ENCODE measurements at regions not wholly inside any gene's neighbourhood (a gene's known extent, or its start where the extent isn't known, plus 50 kb on each side); places are given as distances from the start of the nearest gene placed in this dataset.

DNA sequence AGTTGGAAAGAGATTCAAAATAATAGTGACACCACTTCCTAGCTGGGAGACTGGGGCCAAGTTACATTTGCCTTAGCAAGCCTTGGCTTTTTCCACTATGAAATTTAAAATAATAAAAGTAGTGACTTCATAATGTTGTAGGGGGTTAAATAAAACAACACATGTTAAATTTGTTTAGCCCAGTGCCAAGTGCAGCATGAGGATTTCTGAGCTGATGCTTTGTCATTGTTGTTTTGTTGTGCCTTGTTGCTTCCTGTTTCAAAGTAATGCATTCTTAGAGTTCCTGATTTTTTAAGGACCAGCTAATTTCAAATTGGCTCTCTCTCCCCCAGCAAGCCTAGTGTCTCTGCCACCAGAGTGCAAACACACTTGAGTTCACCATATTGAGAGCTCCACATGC, 270.7 kb upstream of the PAPPA start:
- TF ChIP-seq, protein P1, sequence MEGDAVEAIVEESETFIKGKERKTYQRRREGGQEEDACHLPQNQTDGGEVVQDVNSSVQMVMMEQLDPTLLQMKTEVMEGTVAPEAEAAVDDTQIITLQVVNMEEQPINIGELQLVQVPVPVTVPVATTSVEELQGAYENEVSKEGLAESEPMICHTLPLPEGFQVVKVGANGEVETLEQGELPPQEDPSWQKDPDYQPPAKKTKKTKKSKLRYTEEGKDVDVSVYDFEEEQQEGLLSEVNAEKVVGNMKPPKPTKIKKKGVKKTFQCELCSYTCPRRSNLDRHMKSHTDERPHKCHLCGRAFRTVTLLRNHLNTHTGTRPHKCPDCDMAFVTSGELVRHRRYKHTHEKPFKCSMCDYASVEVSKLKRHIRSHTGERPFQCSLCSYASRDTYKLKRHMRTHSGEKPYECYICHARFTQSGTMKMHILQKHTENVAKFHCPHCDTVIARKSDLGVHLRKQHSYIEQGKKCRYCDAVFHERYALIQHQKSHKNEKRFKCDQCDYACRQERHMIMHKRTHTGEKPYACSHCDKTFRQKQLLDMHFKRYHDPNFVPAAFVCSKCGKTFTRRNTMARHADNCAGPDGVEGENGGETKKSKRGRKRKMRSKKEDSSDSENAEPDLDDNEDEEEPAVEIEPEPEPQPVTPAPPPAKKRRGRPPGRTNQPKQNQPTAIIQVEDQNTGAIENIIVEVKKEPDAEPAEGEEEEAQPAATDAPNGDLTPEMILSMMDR (conservative IDR thresholded peaks at IDR 0.05; ENCODE audit: low read length): no peak
- no peak for TF ChIP-seq EZH2phosphoT487 (IDR thresholded peaks at IDR 0.05; ENCODE audit: borderline replicate concordance)

Measured in Loucy (cell line).